Activated CD8-positive, alpha-beta memory T cell treated with anti-CD3 and anti-CD28 coated beads, Interleukin-2, amount 50 U/mL, for 24 hours (primary cell): ENCODE measurements at regions not wholly inside any gene's neighbourhood (a gene's known extent, or its start where the extent isn't known, plus 50 kb on each side); places are given as distances from the start of the nearest gene placed in this dataset.
"Not testable (repeated sequence)": the region's sequence is repeated elsewhere in the genome, so short reads cannot be mapped to it uniquely, and the experiment has no call there.

Experiments
- DNase-seq: peaks from one replicate; pipeline ENCODE4 v3.0.0-alpha.2; 2020; ENCODE audit errors: extremely low read depth

GRCh38 chr2:87349006-87349405 lies 327.4 kb upstream of the PLGLB1 start:
- DNase-seq, result not testable (repeated sequence)

GRCh38 chr2:87352178-87352934 lies 330.7 kb upstream of the PLGLB1 start:
- DNase-seq, result not testable (repeated sequence)

- DNase-seq, result not testable (repeated sequence)
Observed at GRCh38 chr2:87353408-87353807, 331.8 kb upstream of the PLGLB1 start.

GRCh38 chr2:87354102-87354501 lies 332.5 kb upstream of the PLGLB1 start:
- not testable (repeated sequence) for DNase-seq

GRCh38 chr2:87360250-87360649 lies 338.6 kb upstream of the PLGLB1 start:
- not testable (repeated sequence) for DNase-seq

- DNase-seq, result not testable (repeated sequence)
Observed at GRCh38 chr2:87360927-87361326, 339.3 kb upstream of the PLGLB1 start.

GRCh38 chr2:87361805-87362204 lies 340.2 kb upstream of the PLGLB1 start:
- DNase-seq, result not testable (repeated sequence)

- DNase-seq, result not testable (repeated sequence)
Observed at GRCh38 chr2:87364379-87364778, 342.7 kb upstream of the PLGLB1 start.

- DNase-seq, result not testable (repeated sequence)
Observed at GRCh38 chr2:87365038-87365437, 343.4 kb upstream of the PLGLB1 start.

GRCh38 chr2:87386063-87386560 lies 361.8 kb upstream of the PLGLB2 start:
- DNase-seq, result not testable (repeated sequence)

- not testable (repeated sequence) for DNase-seq
Observed at GRCh38 chr2:87395784-87396183, 352.1 kb upstream of the PLGLB2 start.

- not testable (repeated sequence) for DNase-seq
Observed at GRCh38 chr2:87396551-87397265, 351.2 kb upstream of the PLGLB2 start.

- not testable (repeated sequence) for DNase-seq
Observed at GRCh38 chr2:87397276-87398065, 350.4 kb upstream of the PLGLB2 start.

GRCh38 chr2:87398567-87399305 lies 349.2 kb upstream of the PLGLB2 start:
- DNase-seq, result not testable (repeated sequence)

- no peak for DNase-seq
Observed at GRCh38 chr2:87401726-87402345, 346.1 kb upstream of the PLGLB2 start.

GRCh38 chr2:87403893-87404175 lies 344.1 kb upstream of the PLGLB2 start:
- DNase-seq, result no peak

- DNase-seq, result not testable (repeated sequence)
Observed at GRCh38 chr2:87404411-87405255, 343.3 kb upstream of the PLGLB2 start.

GRCh38 chr2:87405531-87406216 lies 342.2 kb upstream of the PLGLB2 start:
- DNase-seq, result not testable (repeated sequence)

GRCh38 chr2:87406406-87407175 lies 341.3 kb upstream of the PLGLB2 start:
- DNase-seq, result not testable (repeated sequence)
